ENCODE measurements at regions not wholly inside any gene's neighbourhood (a gene's known extent, or its start where the extent isn't known, plus 50 kb on each side); places are given as distances from the start of the nearest gene placed in this dataset.

DNA sequence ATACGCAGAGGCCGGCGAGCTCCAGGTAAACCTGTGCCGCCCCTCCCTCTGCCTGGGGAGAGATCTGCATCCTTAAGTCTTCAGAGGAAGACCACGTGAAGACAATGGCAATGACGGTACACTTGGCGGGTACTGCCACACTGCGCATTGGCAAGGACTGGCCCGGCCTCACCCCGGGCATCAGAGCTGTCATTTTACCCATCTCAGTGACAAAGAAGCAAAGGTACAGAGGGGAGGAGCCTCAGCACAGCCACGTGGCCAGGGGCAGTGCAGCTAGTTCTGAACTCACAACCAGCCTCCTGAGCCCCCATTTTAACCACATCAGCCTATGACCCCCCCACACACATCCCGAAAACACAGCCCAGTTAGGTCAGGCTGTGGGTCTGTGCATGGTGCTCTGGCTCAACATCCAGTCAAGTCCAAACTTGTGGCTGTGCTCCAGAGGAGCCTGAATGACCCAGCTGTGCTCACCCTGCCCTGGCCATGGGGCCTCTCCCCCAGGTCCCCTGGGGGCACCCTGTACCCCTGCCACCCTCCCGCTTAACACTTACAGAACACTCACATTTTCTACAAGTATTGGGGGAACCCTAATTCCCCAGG lies 80.6 kb downstream of the C16orf95 start:
- no peak for DNase-seq (ENCODE audit: low spot score)

DNA sequence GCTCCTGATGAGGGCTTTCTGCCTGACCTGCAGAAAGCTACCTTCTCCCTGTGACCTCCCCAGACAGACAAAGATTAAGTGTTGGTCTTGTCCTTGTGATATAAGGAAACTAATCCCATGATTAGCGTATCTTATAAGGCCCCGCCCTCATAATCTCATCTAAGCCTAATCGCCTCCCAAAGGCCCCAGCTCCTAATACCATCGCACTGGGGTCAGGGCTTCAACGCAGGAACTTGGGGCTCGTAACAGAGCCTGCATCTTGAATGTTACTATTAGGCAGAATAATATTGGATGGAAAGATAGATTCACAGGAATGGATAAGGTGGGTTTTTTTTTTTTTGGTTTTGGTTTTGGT lies 78.9 kb downstream of the C16orf95 start:
- no peak for DNase-seq (ENCODE audit: low spot score)

DNA sequence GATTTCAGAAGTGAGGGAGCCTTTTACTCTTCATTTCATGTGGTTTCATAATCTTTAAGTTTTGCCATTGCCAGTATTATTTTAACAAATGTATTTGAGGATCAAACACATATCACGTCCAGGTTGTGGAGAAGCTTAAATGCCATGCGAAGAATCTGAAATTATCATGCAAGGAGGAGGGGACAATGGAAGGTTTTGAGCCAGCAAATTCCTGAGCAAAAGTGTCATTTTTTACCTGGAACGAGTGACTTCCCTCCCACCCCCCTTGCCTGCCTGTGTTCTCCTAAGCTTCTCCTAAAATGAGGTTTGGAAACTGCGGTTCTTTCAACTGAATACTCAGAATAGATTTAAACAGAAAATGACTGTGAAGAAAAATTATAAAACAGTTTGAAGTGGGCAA lies 77.6 kb downstream of the C16orf95 start:
- DNase-seq (ENCODE audit: low spot score), result no peak

DNA sequence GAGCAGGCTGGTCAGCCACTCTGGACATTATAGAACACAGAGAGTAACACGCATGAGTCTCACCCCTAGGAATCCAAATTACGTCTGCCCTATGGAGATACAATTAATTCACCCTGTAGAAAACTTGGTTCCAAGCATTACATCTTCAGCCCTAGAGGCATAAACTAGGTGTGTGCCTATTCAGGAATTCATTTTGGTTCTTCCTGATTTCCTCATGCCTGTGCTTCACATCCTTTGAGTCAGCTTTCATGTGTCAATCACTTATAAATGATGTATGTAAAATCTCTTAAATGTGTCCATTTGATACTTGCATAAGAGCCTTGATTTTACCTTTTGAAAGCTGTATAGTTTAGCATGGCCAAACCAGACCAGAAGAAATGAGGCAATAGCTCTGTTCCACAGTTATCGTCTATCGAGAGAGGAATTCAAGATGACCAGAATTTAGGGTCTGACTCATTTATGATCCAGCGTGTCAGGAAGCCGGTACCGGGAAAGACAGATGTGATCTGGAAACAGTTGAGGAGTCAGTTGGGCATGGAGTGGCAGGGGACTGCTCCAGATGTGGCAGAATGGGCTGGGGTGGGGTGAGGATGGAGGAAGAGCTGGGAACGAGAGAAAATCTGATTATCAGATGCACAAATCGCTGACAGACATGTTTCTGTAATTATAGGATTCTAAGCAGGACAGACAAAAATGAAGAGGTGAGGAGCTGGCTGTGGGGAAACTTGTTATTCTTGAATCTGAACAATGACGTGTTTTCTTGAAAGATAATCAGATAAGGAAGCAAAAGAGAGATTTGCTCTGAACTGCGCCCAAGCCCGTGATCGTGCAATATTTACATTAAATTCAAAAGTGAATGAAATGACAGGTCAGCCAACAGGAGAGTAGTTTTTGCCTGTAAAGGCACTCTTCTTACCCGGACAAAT lies 76.7 kb downstream of the C16orf95 start:
- DNase-seq (ENCODE audit: low spot score), result no peak

- no peak for DNase-seq (ENCODE audit: low spot score)
Observed at GRCh38 chr16:87241137-87241771, 75.9 kb downstream of the C16orf95 start.

- no peak for DNase-seq (ENCODE audit: low spot score)
Observed at GRCh38 chr16:87243478-87243877, 73.7 kb downstream of the C16orf95 start.

DNA sequence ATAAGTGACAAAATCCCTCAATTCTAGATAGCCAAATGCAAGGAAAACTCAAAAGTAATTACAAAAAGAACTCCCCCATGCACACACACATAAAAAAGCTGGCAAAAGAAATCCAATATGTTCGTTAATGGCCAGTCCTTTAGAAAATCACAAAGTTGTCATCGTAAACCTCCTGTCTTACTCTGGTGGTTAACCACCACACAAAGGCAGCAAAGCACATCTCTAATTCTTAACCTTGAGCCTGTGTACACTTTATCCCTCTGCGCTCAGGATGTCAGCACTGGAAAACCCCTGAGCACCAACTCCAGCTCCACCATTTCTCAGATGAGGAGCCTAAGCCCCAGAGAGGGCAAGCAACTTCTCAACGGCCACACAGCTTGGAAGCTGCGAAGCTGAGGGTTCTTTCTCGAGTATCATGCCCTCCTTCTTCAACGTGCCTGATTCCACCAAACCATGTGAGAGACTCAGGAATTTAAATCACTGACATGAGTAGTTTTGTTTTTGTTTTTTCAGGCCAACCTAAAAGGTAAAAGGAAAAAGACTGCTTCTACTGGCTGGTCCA lies 72.5 kb downstream of the C16orf95 start:
- DNase-seq (ENCODE audit: low spot score), result no peak

- no peak for DNase-seq (ENCODE audit: low spot score)
Observed at GRCh38 chr16:87245511-87245910, 71.7 kb downstream of the C16orf95 start.

GRCh38 chr16:87246269-87247065 lies 70.7 kb downstream of the C16orf95 start:
- DNase-seq (ENCODE audit: low spot score), result no peak

GRCh38 chr16:87248714-87249113 lies 68.5 kb downstream of the C16orf95 start:
- no peak for DNase-seq (ENCODE audit: low spot score)

- DNase-seq (ENCODE audit: low spot score), result no peak
Observed at GRCh38 chr16:87249425-87249824, 67.8 kb downstream of the C16orf95 start.

- no peak for DNase-seq (ENCODE audit: low spot score)
Observed at GRCh38 chr16:87250431-87250960, 66.7 kb downstream of the C16orf95 start.

DNA sequence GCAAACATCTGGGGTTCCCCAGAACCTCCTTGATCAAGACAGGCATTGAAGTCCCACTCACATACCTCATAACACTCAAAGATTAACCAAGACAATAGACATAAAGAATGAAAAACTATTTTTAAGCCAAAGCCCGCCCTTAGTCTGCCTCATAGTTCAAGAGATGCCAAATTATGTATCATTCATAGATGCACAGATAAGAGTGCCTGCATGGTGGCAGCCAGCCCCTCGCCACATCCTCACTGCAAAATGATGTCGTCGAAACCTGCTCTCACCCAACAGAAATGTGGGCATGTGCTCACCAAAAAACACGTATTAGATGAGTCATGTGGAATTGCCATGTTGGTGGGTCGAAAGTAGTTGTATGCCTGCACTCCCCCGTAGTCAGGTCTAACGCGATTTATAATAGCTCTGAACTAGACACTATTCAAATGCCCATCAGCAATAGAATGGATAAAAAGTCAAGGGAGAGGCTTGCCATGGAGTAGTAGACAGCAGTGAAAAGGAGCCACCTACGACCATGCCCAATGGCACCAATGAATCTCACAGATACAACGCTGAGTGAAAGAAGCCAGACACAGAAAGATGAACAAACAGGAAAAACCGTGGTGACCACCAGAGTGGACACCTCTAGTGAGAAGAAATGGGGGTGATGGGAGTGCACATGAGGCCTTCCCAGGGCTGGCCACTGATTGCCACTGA lies 64.8 kb downstream of the C16orf95 start:
- DNase-seq (ENCODE audit: low spot score), result no peak
